ENCODE measurements at regions not wholly inside any gene's neighbourhood (a gene's known extent, or its start where the extent isn't known, plus 50 kb on each side); places are given as distances from the start of the nearest gene placed in this dataset.

DNA sequence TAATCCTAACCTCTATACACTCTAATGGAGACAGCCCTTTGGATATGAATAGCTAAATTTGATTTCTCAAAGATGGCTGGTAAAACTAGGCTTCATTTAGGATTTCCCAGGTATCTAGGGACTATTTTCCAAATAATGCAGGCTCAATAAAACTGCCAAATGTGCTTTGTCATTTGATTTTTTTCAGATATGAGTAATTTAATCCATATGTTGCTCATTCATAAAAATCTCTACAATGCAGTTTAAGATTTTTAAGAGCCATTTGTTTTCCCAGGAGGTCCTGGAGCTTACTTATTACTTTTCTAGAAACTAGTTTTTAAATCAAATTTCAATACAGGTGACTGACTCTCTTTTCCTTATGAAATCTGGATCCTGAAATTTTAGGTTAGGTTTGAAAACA, 349.3 kb upstream of the SLC24A2 start:
- TF ChIP-seq EZH2 (IDR thresholded peaks at IDR 0.05) (no peak), POLR2AphosphoS5 (IDR thresholded peaks at IDR 0.05; ENCODE audit: borderline replicate concordance, low read depth, low read length) (no peak)
